ENCODE measurements at regions not wholly inside any gene's neighbourhood (a gene's known extent, or its start where the extent isn't known, plus 50 kb on each side); places are given as distances from the start of the nearest gene placed in this dataset.

- H3K9me1 ChIP-seq (replicated peaks; ENCODE audit: control insufficient read depth, extremely low read depth, insufficient read depth, low read length): no peaks in the 10 kb centered on the region
- BruUV-seq (replicated peaks): no TSS peak
- no peaks in the 10 kb centered on the region for H4K20me1 ChIP-seq (replicated peaks; ENCODE audit: control insufficient read depth, extremely low read depth, insufficient read depth, low read length)
- FAIRE-seq (no peak), DNase-seq (ENCODE audit: low read depth, low spot score) (no peak)
- H2AFZ ChIP-seq (ENCODE audit: low read depth, low read length): no peak overlapping the region
- no peak overlapping the region for H3K9ac ChIP-seq (replicated peaks; ENCODE audit: extremely low read depth, insufficient read depth, low read length)
- H3K27me3 ChIP-seq (ENCODE audit: control insufficient read depth in 2 of 2, insufficient read depth in 2 of 2, low read length in 2 of 2): no peaks in the 10 kb centered on the region
- no peaks in the 10 kb centered on the region for H3K79me2 ChIP-seq (ENCODE audit: control insufficient read depth, insufficient read depth, low read length)
- H3K36me3 ChIP-seq (ENCODE audit: control insufficient read depth in 2 of 2, extremely low read depth in 1 of 2, insufficient read depth in 2 of 2, low read length in 2 of 2): no peaks in the 10 kb centered on the region
- intact Hi-C loops (cut with micrococcal nuclease): no loop called here
- H3K4me3 ChIP-seq (replicated peaks in 1 of 3; ENCODE audit: insufficient read depth in 1 of 3, low read depth in 1 of 3, low read length in 3 of 3): no peak overlapping the region
- CTCF ChIA-PET: no interaction called here
- POLR2A ChIA-PET: no interaction called here
- H3K4me2 ChIP-seq (ENCODE audit: insufficient read depth, low read length): no peak overlapping the region
- TF ChIP-seq EZH2 (IDR thresholded peaks at IDR 0.05; ENCODE audit: borderline replicate concordance, low read depth, low read length, severe bottlenecking): no peak
- TF ChIP-seq MYC (IDR thresholded peaks at IDR 0.05; ENCODE audit: low read depth, low read length): no peak
- TF ChIP-seq MAX (IDR thresholded peaks at IDR 0.05; ENCODE audit: insufficient read depth, insufficient read length): no peak
- TF ChIP-seq POLR2A (IDR thresholded peaks at IDR 0.05; ENCODE audit: low read depth, low read length): no peak
- no peak for TF ChIP-seq GATA2 (IDR thresholded peaks at IDR 0.05; ENCODE audit: insufficient read depth, insufficient read length, low read depth, low read length)
- TF ChIP-seq JUN (IDR thresholded peaks at IDR 0.05; ENCODE audit: borderline replicate concordance, insufficient read depth, insufficient read length, low read depth): no peak
- TF ChIP-seq FOS (IDR thresholded peaks at IDR 0.05; ENCODE audit: borderline replicate concordance, insufficient read depth, low read length): no peak
- no peak for TF ChIP-seq CTCF (IDR thresholded peaks at IDR 0.05; ENCODE audit: extremely low read depth in 1 of 2, insufficient read depth in 1 of 2, low read depth in 1 of 2, low read length in 2 of 2)
- TF ChIP-seq POLR2AphosphoS5 (IDR thresholded peaks at IDR 0.05; ENCODE audit: insufficient read depth, low read depth, low read length): no peak
- H3K4me1 ChIP-seq (ENCODE audit: control insufficient read depth, extremely low read depth, insufficient read depth, low read length): no peaks in the 10 kb centered on the region
- H3K27ac ChIP-seq (ENCODE audit: insufficient read depth, low read depth, low read length): no peak overlapping the region
- H3K9me3 ChIP-seq (replicated peaks; ENCODE audit: control insufficient read depth, insufficient read depth, low read length): no peaks in the 10 kb centered on the region
- dilution Hi-C loops (cut with MboI; ENCODE audit: extremely low pct_ligation_motif_present, low sequenced_read_pairs): no loop called here
Measured at GRCh38 chr6:8506126-8506525, 70.8 kb upstream of the SLC35B3 start.
